GM10266 (cell line): ENCODE measurements at regions not wholly inside any gene's neighbourhood (a gene's known extent, or its start where the extent isn't known, plus 50 kb on each side); places are given as distances from the start of the nearest gene placed in this dataset.

Source experiments
- DNase-seq: peaks from one replicate; pipeline ENCODE4 v3.0.0; 2012; ENCODE audit errors: extremely low spot score
- TF ChIP-seq, protein P1 (sequence below): IDR thresholded peaks from 2 replicates; pipeline ENCODE4 v1.5.1; 2012; ENCODE audit warnings: mild to moderate bottlenecking, low read depth; ENCODE audit not compliant: control insufficient read depth, insufficient read depth; ENCODE audit errors: missing control alignments

DNA sequence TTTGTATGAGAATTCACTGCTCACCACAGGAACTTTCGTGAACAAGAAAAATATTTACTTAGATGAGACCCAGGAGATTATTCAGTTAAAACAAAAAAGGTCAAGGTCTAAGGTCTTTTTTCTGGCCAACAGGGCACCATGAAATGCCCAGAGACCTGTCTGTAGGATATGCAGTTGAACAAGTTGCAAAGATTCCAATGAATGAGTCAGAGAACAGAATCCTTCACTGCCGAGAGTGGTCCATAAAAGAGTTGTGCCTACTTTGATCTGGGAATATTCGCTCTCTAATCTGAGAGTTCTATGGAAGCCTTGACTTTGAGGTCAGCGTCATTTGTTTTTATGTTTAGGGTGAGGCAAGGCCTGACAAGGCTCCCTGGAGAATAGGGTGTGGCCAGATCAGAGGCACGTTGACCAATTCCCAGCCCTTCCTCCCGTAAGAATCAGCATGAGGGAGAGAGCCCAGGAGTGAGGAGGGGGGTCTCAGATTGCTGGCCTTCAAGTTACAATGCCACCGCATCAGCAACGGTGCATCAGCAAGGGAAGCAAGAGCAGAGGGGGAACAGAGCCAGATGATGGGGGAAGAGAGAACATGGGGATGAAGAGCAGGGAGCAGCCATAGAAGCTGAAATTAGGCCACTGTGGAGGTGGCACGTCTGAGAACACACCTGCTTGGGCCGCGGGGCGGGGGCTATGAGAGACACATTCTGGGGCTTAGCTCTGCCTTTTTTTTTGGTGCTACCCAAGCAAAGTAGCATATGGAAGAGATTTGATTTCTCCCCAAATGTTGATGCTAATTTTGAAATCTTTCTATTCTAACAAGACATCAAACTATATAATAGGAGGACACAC, 206.4 kb upstream of the RAB4A start:
- TF ChIP-seq, protein P1, sequence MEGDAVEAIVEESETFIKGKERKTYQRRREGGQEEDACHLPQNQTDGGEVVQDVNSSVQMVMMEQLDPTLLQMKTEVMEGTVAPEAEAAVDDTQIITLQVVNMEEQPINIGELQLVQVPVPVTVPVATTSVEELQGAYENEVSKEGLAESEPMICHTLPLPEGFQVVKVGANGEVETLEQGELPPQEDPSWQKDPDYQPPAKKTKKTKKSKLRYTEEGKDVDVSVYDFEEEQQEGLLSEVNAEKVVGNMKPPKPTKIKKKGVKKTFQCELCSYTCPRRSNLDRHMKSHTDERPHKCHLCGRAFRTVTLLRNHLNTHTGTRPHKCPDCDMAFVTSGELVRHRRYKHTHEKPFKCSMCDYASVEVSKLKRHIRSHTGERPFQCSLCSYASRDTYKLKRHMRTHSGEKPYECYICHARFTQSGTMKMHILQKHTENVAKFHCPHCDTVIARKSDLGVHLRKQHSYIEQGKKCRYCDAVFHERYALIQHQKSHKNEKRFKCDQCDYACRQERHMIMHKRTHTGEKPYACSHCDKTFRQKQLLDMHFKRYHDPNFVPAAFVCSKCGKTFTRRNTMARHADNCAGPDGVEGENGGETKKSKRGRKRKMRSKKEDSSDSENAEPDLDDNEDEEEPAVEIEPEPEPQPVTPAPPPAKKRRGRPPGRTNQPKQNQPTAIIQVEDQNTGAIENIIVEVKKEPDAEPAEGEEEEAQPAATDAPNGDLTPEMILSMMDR, result no peak
- DNase-seq, result no peak

DNA sequence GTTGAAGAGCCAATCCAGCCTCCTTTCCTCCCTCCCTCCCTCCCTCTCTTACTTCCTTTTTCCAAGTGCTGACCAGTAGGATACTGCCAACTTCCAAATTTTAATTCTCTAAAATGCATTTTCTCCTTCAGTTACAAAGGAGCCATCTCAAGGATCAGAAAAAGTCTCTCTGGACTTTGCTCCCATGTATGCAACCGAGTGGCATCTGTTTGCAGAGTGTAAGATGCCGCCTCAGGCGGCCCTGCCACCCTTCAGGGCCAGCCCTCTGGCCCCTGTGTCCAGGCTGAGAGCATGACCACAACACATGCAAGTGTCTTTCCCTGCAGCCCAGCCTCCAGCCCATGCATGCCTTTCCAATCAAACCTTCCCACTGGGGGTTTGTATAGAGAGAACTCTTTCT, 205.3 kb upstream of the RAB4A start:
- no peak for DNase-seq

GRCh38 chr1:229066591-229066990, 204.3 kb upstream of the RAB4A start:
- TF ChIP-seq, protein P1, result no peak
- no peak for DNase-seq

More for the DNA sequence above, 205.3 kb upstream of the RAB4A start:
- TF ChIP-seq, protein P1, result no peak

DNA sequence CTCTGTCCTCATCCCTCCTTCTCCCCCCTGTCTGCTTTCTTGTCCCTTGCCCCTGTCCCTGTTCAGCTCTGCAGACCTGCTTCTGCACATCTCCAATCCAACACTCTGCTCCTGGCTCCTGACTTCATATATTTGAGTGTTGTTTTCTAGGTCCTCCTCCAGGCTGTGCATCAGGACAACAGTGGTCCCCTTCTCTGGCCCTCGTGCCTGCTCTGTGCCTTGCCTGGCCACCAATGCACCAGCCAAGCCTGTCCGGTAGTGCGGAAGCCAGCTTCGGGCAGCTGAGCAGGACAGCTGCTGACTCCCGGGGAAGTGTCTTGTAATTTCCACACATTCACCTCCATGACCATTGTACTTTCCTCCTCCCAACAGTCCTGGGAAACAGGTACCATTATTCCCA, 203.4 kb upstream of the RAB4A start:
- no peak for DNase-seq
- TF ChIP-seq, protein P1, result no peak

GRCh38 chr1:229068270-229068987, 202.5 kb upstream of the RAB4A start:
- TF ChIP-seq, protein P1, result no peak
- DNase-seq, result no peak

DNA sequence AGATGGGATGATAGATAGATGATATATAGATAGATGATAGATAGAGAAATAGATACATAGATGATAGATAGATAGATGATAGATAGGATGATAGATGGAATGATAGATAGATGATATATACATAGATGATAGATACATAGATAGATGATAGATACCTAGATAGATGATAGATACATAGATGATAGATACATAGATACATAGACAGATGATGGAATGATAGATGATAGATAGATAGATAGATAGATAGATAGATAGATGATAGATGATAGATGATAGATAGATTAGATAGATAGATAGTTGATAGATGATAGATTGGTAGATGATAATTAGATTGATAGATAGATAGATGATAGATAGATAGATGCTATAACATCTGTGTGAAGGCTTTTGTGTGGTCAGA, 201.7 kb upstream of the RAB4A start:
- no peak for DNase-seq
- TF ChIP-seq, protein P1, result no peak

- TF ChIP-seq, protein P1, result no peak
- DNase-seq, result no peak
These were observed 200.7 kb upstream of the RAB4A start for GRCh38 chr1:229070168-229070567.
